H9 (cell line): ENCODE measurements at regions not wholly inside any gene's neighbourhood (a gene's known extent, or its start where the extent isn't known, plus 50 kb on each side); places are given as distances from the start of the nearest gene placed in this dataset.

Experiments used
- DNase-seq: peaks from one replicate; pipeline ENCODE4 v3.0.0-alpha.2; 2017
- H2AFZ ChIP-seq: one replicate; pipeline ENCODE4 v1.6.1; 2013; ENCODE audit warnings: mild to moderate bottlenecking, low read length, control low read depth, moderate library complexity
- H2AK5ac ChIP-seq: 2 replicates; pipeline ENCODE4 v1.6.1; 2013; ENCODE audit warnings: low read length, control low read depth, mixed read lengths; ENCODE audit not compliant: insufficient read length
- H2BK120ac ChIP-seq: one replicate; pipeline ENCODE4 v1.6.1; 2013; ENCODE audit warnings: low read depth, mild to moderate bottlenecking, low read length, control low read depth, inconsistent platforms; ENCODE audit not compliant: poor library complexity, severe bottlenecking
- H2BK12ac ChIP-seq: 2 replicates; pipeline ENCODE4 v1.6.1; 2013; ENCODE audit warnings: low read length, control low read depth, mixed read lengths, low read depth; ENCODE audit not compliant: insufficient read length
- H2BK15ac ChIP-seq: 2 replicates; pipeline ENCODE4 v1.6.1; 2013; ENCODE audit warnings: low read depth, low read length, control low read depth
- H2BK20ac ChIP-seq: one replicate; pipeline ENCODE4 v1.6.1; 2013; ENCODE audit warnings: low read depth, mild to moderate bottlenecking, low read length, control low read depth, inconsistent platforms; ENCODE audit not compliant: poor library complexity, severe bottlenecking
- H2BK5ac ChIP-seq: 2 replicates; pipeline ENCODE4 v1.6.1; 2013; ENCODE audit warnings: low read length, control low read depth, mixed read lengths; ENCODE audit not compliant: insufficient read length
- H3K14ac ChIP-seq: 2 replicates; pipeline ENCODE4 v1.6.1; 2013; ENCODE audit warnings: low read length, control low read depth; ENCODE audit not compliant: insufficient read depth
- H3K18ac ChIP-seq: 2 replicates; pipeline ENCODE4 v1.6.1; 2013; ENCODE audit warnings: low read depth, mild to moderate bottlenecking, mixed read lengths, low read length, control low read depth; ENCODE audit not compliant: insufficient read length
- H3K23ac ChIP-seq: 2 replicates; pipeline ENCODE4 v1.6.1; 2013; ENCODE audit warnings: low read length, control low read depth, mixed read lengths, low read depth; ENCODE audit not compliant: insufficient read length
- H3K23me2 ChIP-seq: 2 replicates; pipeline ENCODE4 v1.6.1; 2013; ENCODE audit warnings: low read depth, mild to moderate bottlenecking, mixed read lengths, low read length, control low read depth; ENCODE audit not compliant: insufficient read length, poor library complexity, severe bottlenecking
- H3K27ac ChIP-seq: 2 replicates; pipeline ENCODE4 v1.5.1; 2013; ENCODE audit warnings: low read length, control low read depth, mixed read lengths, low read depth; ENCODE audit not compliant: insufficient read length
- H3K27me3 ChIP-seq: 2 replicates; pipeline ENCODE4 v1.6.1; 2013; ENCODE audit warnings: low read length, control low read depth, inconsistent platforms; ENCODE audit not compliant: insufficient read depth
- H3K4ac ChIP-seq: 2 replicates; pipeline ENCODE4 v1.6.1; 2013; ENCODE audit warnings: low read depth, mild to moderate bottlenecking, control low read depth, inconsistent platforms, low read length, moderate library complexity
- H3K4me1 ChIP-seq: 2 replicates; pipeline ENCODE4 v1.6.1; 2013; ENCODE audit warnings: low read length, control low read depth, inconsistent platforms; ENCODE audit not compliant: insufficient read depth
- H3K4me2 ChIP-seq: 2 replicates; pipeline ENCODE4 v1.6.1; 2013; ENCODE audit warnings: low read length, control low read depth, mixed read lengths; ENCODE audit not compliant: insufficient read length, insufficient read depth
- H3K56ac ChIP-seq: 2 replicates; pipeline ENCODE4 v1.6.1; 2013; ENCODE audit warnings: low read depth, mild to moderate bottlenecking, mixed read lengths, low read length, control low read depth; ENCODE audit not compliant: insufficient read length
- H3K79me1 ChIP-seq: 2 replicates; pipeline ENCODE4 v1.6.1; 2013; ENCODE audit warnings: low read depth, mild to moderate bottlenecking, moderate library complexity, low read length, control low read depth, inconsistent platforms; ENCODE audit not compliant: insufficient read depth, poor library complexity, severe bottlenecking
- H3K79me2 ChIP-seq: 2 replicates; pipeline ENCODE4 v1.6.1; 2013; ENCODE audit warnings: low read length, control low read depth, inconsistent platforms; ENCODE audit not compliant: insufficient read depth
- H3K9ac ChIP-seq: 2 replicates; pipeline ENCODE4 v1.6.1; 2013; ENCODE audit warnings: low read length, control low read depth, mixed read lengths; ENCODE audit not compliant: insufficient read length; ENCODE audit errors: extremely low read depth
- H3K9me3 ChIP-seq: one replicate; pipeline ENCODE4 v1.6.1; 2013; ENCODE audit warnings: low read depth, low read length, inconsistent platforms; ENCODE audit not compliant: control insufficient read depth
- H3T11ph ChIP-seq: one replicate; pipeline ENCODE4 v1.6.1; 2013; ENCODE audit warnings: mild to moderate bottlenecking, low read length, control low read depth, inconsistent platforms
- H4K20me1 ChIP-seq: one replicate; pipeline ENCODE4 v1.6.1; 2013; ENCODE audit not compliant: control insufficient read depth, insufficient read length, insufficient read depth
- H4K5ac ChIP-seq: 2 replicates; pipeline ENCODE4 v1.6.1; 2013; ENCODE audit warnings: low read depth, mild to moderate bottlenecking, mixed read lengths, low read length, control low read depth; ENCODE audit not compliant: insufficient read length
- H4K8ac ChIP-seq: replicated peaks from 2 replicates; pipeline ENCODE4 v1.6.1; 2013; ENCODE audit warnings: low read length, control low read depth, mixed read lengths, low read depth; ENCODE audit not compliant: insufficient read length
- H4K91ac ChIP-seq: 2 replicates; pipeline ENCODE4 v1.6.1; 2013; ENCODE audit warnings: low read depth, mild to moderate bottlenecking, moderate library complexity, mixed read lengths, low read length, control low read depth; ENCODE audit not compliant: insufficient read length
- H3K27ac Mint-ChIP-seq, 3 experiments: 2 replicates in 2 of 3; 3 replicates in 1 of 3; pipeline ENCODE4 v1.8.0; 2020 to 2021; ENCODE audit warnings: mixed read lengths in 3 of 3, mild to moderate bottlenecking in 1 of 3, moderate library complexity in 1 of 3
- H3K27me3 Mint-ChIP-seq: 2 replicates; pipeline ENCODE4 v1.8.0; 2021; ENCODE audit warnings: low read depth, mild to moderate bottlenecking, moderate library complexity, mixed read lengths
- H3K36me3 Mint-ChIP-seq, 3 experiments: 2 replicates in 2 of 3; 3 replicates in 1 of 3; pipeline ENCODE4 v1.8.0; 2020 to 2021; ENCODE audit warnings: low read depth in 3 of 3, mixed read lengths in 3 of 3; ENCODE audit not compliant: insufficient read depth in 1 of 3
- H3K4me1 Mint-ChIP-seq, 2 experiments: 2 replicates each; pipeline ENCODE4 v1.8.0; 2020; ENCODE audit warnings: mixed read lengths in 2 of 2
- H3K4me3 Mint-ChIP-seq, 2 experiments: 2 replicates in 1 of 2; 3 replicates in 1 of 2; pipeline ENCODE4 v1.8.0; 2020 to 2021; ENCODE audit warnings: mild to moderate bottlenecking in 2 of 2, mixed read lengths in 2 of 2, moderate library complexity in 1 of 2
- H3K9me3 Mint-ChIP-seq, 2 experiments: 2 replicates in 1 of 2; 3 replicates in 1 of 2; pipeline ENCODE4 v1.8.0; 2020; ENCODE audit warnings: mild to moderate bottlenecking in 2 of 2, mixed read lengths in 2 of 2, moderate library complexity in 1 of 2
- CTCF ChIP-seq: fragments of 200-600 bp; sonication (generic); conservative IDR thresholded peaks from 3 replicates; pipeline ENCODE4 v1.8.0; 2021; ENCODE audit warnings: antibody characterized with exemption, mild to moderate bottlenecking
- WGBS: extraction: QIAGEN DNeasy Blood & Tissue Kit; methylation state at CpG from one replicate; pipeline ENCODE4 v1.1.7; 2013; ENCODE audit warnings: missing lambda C conversion rate, low lambda C conversion rate, mixed read lengths; ENCODE audit not compliant: insufficient read length; ENCODE audit errors: extremely low coverage; 5-methylcytosine and 5-hydroxymethylcytosine counted together

- TF ChIP-seq CTCF: no peak
- H3T11ph ChIP-seq: no peak overlapping the region
- H2BK5ac ChIP-seq: no peak overlapping the region
- no peak overlapping the region for H2AFZ ChIP-seq
- H3K9ac ChIP-seq: no peak overlapping the region
- no CpG with 5 or more reads among the region's 4 CpGs for WGBS
- no peak overlapping the region for H2BK12ac ChIP-seq
- no peak overlapping the region for H4K5ac ChIP-seq
- peaks cover 0 to 5% (median 0%) of the 10 kb centered on the region in 3 experiments; a peak in 2 of 7 replicates for H3K36me3 Mint-ChIP-seq
- H3K23ac ChIP-seq: no peak overlapping the region
- H3K79me2 ChIP-seq: no peaks in the 10 kb centered on the region
- no peak overlapping the region for H2BK20ac ChIP-seq
- no peak overlapping the region for H2BK120ac ChIP-seq
- DNase-seq: no peak
- no peaks in the 10 kb centered on the region for H3K27me3 Mint-ChIP-seq
- no peaks in the 10 kb centered on the region for H3K79me1 ChIP-seq
- no peak overlapping the region for H3K14ac ChIP-seq
- no peak overlapping the region for H3K56ac ChIP-seq
- H3K27ac Mint-ChIP-seq: no peak overlapping the region
- no peaks in the 10 kb centered on the region for H3K9me3 ChIP-seq
- H3K4me1 ChIP-seq: no peaks in the 10 kb centered on the region
- peaks cover 2 to 3% of the 10 kb centered on the region in 2 experiments; a peak in 3 of 5 replicates for H3K9me3 Mint-ChIP-seq
- no peak overlapping the region for H3K4ac ChIP-seq
- H4K8ac ChIP-seq: no peak overlapping the region
- H3K4me2 ChIP-seq: no peak overlapping the region
- peaks cover 0 to 8% of the 10 kb centered on the region in 2 experiments; a peak in 2 of 4 replicates for H3K4me1 Mint-ChIP-seq
- H3K27ac ChIP-seq: no peak overlapping the region
- no peak overlapping the region for H2AK5ac ChIP-seq
- H4K91ac ChIP-seq: no peak overlapping the region
- no peak overlapping the region for H3K4me3 Mint-ChIP-seq
- no peaks in the 10 kb centered on the region for H4K20me1 ChIP-seq
- no peaks in the 10 kb centered on the region for H3K23me2 ChIP-seq
- H3K18ac ChIP-seq: no peak overlapping the region
- no peaks in the 10 kb centered on the region for H3K27me3 ChIP-seq
- no peak overlapping the region for H2BK15ac ChIP-seq
Measured at GRCh38 chr18:71998547-71999097, 545.5 kb downstream of the CBLN2 start.
